B cell (primary cell): ENCODE measurements at regions not wholly inside any gene's neighbourhood (a gene's known extent, or its start where the extent isn't known, plus 50 kb on each side); places are given as distances from the start of the nearest gene placed in this dataset.

ENCODE experiments used
- ATAC-seq: fragments of 200-7000 bp; cut with Tn5 transposase; one replicate; pipeline ENCODE4 v1.10.0; 2021; ENCODE audit warnings: low read depth, mild to moderate bottlenecking, moderate number of reproducible peaks, moderate library complexity
- CTCF ChIA-PET: fragments of 350-600 bp; sonication (Branson Sonifier 250); formaldehyde crosslinking; loops from one replicate; lab custom pipeline; 2021; ENCODE audit warnings: antibody characterized with exemption, inconsistent platforms; lab: Charles Lee
- POLR2A ChIA-PET: fragments of 350-600 bp; sonication (Branson Sonifier 250); formaldehyde crosslinking; loops from one replicate; lab custom pipeline; 2021; ENCODE audit warnings: antibody characterized with exemption; lab: Charles Lee
- DNase-seq: peaks from one replicate; pipeline ENCODE4 v3.0.0; 2013
- H2AFZ ChIP-seq: 2 replicates; pipeline ENCODE4 v1.6.1; 2012; ENCODE audit warnings: mild to moderate bottlenecking, low read depth, low read length; ENCODE audit not compliant: insufficient read depth, poor library complexity, severe bottlenecking
- H3K27ac ChIP-seq, 2 donors: 1 replicate in 1 of 2; 2 replicates in 1 of 2; pipeline ENCODE4 v1.5.1; 2012 to 2013; ENCODE audit warnings: low read length in 2 of 2, mild to moderate bottlenecking in 2 of 2, moderate library complexity in 1 of 2
- H3K27me3 ChIP-seq, 4 experiments: fragments of 200-600 bp in 1 of 4; sonication (generic) in 1 of 4; replicated peaks in 1 of 4; 1 replicate in 2 of 4; 2 replicates in 2 of 4; pipeline versions ENCODE4 v1.6.1 to v1.7.0; 2013 to 2016; ENCODE audit warnings: low read length in 3 of 4, mild to moderate bottlenecking in 2 of 4, mixed read lengths in 1 of 4, moderate library complexity in 1 of 4; ENCODE audit not compliant: insufficient read depth in 4 of 4, control insufficient read depth in 3 of 4; ENCODE audit errors: control extremely low read depth in 1 of 4
- H3K36me3 ChIP-seq, 2 experiments: replicated peaks in 1 of 2; 1 replicate in 1 of 2; 2 replicates in 1 of 2; pipeline versions ENCODE4 v1.6.1 to v1.7.1; 2013; ENCODE audit warnings: low read length in 1 of 2; ENCODE audit not compliant: insufficient read depth in 2 of 2, control insufficient read depth in 1 of 2; ENCODE audit errors: control extremely low read depth in 1 of 2, extremely low read depth in 1 of 2
- H3K4me1 ChIP-seq, 2 donors: fragments of 200-600 bp in 1 of 2; sonication (generic) in 1 of 2; 1 replicate in 1 of 2; 2 replicates in 1 of 2; pipeline versions ENCODE4 v1.5.1 to v1.6.1; 2013 to 2017; ENCODE audit warnings: low read length in 2 of 2; ENCODE audit not compliant: control insufficient read depth in 2 of 2, insufficient read depth in 2 of 2
- H3K4me2 ChIP-seq: replicated peaks from 2 replicates; pipeline ENCODE3; 2012; ENCODE audit warnings: mild to moderate bottlenecking, low read depth, low read length; ENCODE audit not compliant: poor library complexity, severe bottlenecking
- H3K4me3 ChIP-seq, 5 experiments: fragments of 200-600 bp in 1 of 5; sonication (generic) in 1 of 5; 1 replicate in 3 of 5; 2 replicates in 2 of 5; pipeline versions ENCODE4 v1.5.1 to v1.7.0; 2011 to 2016; ENCODE audit warnings: low read length in 4 of 5, mild to moderate bottlenecking in 4 of 5, low read depth in 2 of 5, control low read depth in 1 of 5, moderate library complexity in 1 of 5; ENCODE audit not compliant: insufficient read depth in 1 of 5; ENCODE audit errors: control extremely low read depth in 1 of 5, extremely low read depth in 1 of 5
- H3K79me2 ChIP-seq: fragments of 200-600 bp; sonication (generic); one replicate; pipeline ENCODE4 v1.6.0; 2016; ENCODE audit warnings: low read length; ENCODE audit not compliant: control insufficient read depth, insufficient read depth
- H3K9ac ChIP-seq: fragments of 200-600 bp; sonication (generic); 2 replicates; pipeline ENCODE4 v1.6.1; 2017; ENCODE audit warnings: mild to moderate bottlenecking, low read length, moderate library complexity
- H3K9me3 ChIP-seq, 3 donors: one replicate each; pipeline versions ENCODE4 v1.6.1 to v1.7.1; 2013; ENCODE audit warnings: low read length in 2 of 3; ENCODE audit not compliant: control insufficient read depth in 2 of 3, insufficient read depth in 1 of 3; ENCODE audit errors: control extremely low read depth in 1 of 3
- H4K20me1 ChIP-seq: 2 replicates; pipeline ENCODE4 v1.6.0; 2012; ENCODE audit warnings: mild to moderate bottlenecking, low read length; ENCODE audit not compliant: insufficient read depth, control insufficient read depth, poor library complexity, severe bottlenecking
- H3K27ac Mint-ChIP-seq: one replicate; pipeline ENCODE4 v1.8.0; 2021; ENCODE audit warnings: mixed read lengths
- H3K27me3 Mint-ChIP-seq: one replicate; pipeline ENCODE4 v1.8.0; 2021; ENCODE audit warnings: mixed read lengths
- H3K4me1 Mint-ChIP-seq: one replicate; pipeline ENCODE4 v1.8.0; 2021; ENCODE audit warnings: mixed read lengths
- H3K4me3 Mint-ChIP-seq: one replicate; pipeline ENCODE4 v1.8.0; 2021; ENCODE audit warnings: mixed read lengths
- H3K9me3 Mint-ChIP-seq: one replicate; pipeline ENCODE4 v1.8.0; 2022; ENCODE audit warnings: mixed read lengths; ENCODE audit not compliant: insufficient read depth
- CTCF ChIP-seq: fragments of 200-600 bp; IDR thresholded peaks from one replicate; pipeline ENCODE4 v1.8.0; 2022; ENCODE audit warnings: antibody characterized with exemption, mild to moderate bottlenecking
- EZH2 ChIP-seq: IDR thresholded peaks from 2 replicates; pipeline ENCODE4 v1.6.1; 2012; ENCODE audit warnings: borderline replicate concordance, low read depth, mild to moderate bottlenecking, moderate library complexity, low read length; ENCODE audit not compliant: insufficient read depth, poor library complexity, severe bottlenecking
- WGBS: methylation state at CpG from one replicate; pipeline ENCODE4 v1.1.5; 2013; ENCODE audit warnings: missing lambda C conversion rate; ENCODE audit not compliant: insufficient coverage; 5-methylcytosine and 5-hydroxymethylcytosine counted together
- intact Hi-C: fragments of 100-400 bp; cut with micrococcal nuclease; formaldehyde crosslinking; loops from one replicate; pipeline ENCODE4 v1.10.0; 2022

GRCh38 chr3:65181391-65181871 lies 493.6 kb upstream of the ADAMTS9 start:
- no peaks in the 10 kb centered on the region for H3K27me3 ChIP-seq
- H3K27ac Mint-ChIP-seq, result no peak overlapping the region
- H3K9me3 Mint-ChIP-seq, result no peaks in the 10 kb centered on the region
- H4K20me1 ChIP-seq, result no peaks in the 10 kb centered on the region
- ChIA-PET POLR2A (no interaction called here), CTCF (no interaction called here)
- H3K27me3 Mint-ChIP-seq, result no peaks in the 10 kb centered on the region
- intact Hi-C loops, result no loop called here
- no peaks in the 10 kb centered on the region for H3K79me2 ChIP-seq
- H3K36me3 ChIP-seq, result no peaks in the 10 kb centered on the region
- no peak overlapping the region for H3K4me3 Mint-ChIP-seq
- no peak overlapping the region for H3K9ac ChIP-seq
- H3K4me1 ChIP-seq, result no peaks in the 10 kb centered on the region
- no peak overlapping the region for H2AFZ ChIP-seq
- no peak for TF ChIP-seq EZH2
- TF ChIP-seq CTCF, result no peak
- DNase-seq (no peak), ATAC-seq (no peak)
- no peak overlapping the region for H3K4me3 ChIP-seq
- WGBS, result 85% methylated on average over 3 of the region's 6 CpGs
- no peak overlapping the region for H3K4me2 ChIP-seq
- no peaks in the 10 kb centered on the region for H3K4me1 Mint-ChIP-seq
- H3K27ac ChIP-seq, result no peak overlapping the region
- H3K9me3 ChIP-seq, result peaks cover 0 to 7% (median 0%) of the 10 kb centered on the region in 3 donors

- no peak overlapping the region for H3K27ac ChIP-seq
- H3K9ac ChIP-seq, result no peak overlapping the region
- intact Hi-C loops, result no loop called here
- Mint-ChIP-seq H3K4me3 (no peak overlapping the region), H3K9me3 (peaks cover 3% of the 10 kb centered on the region), H3K4me1 (no peaks in the 10 kb centered on the region), H3K27me3 (no peaks in the 10 kb centered on the region), H3K27ac (no peak overlapping the region)
- no peak overlapping the region for H2AFZ ChIP-seq
- no peak overlapping the region for H3K4me3 ChIP-seq
- no peaks in the 10 kb centered on the region for H3K4me1 ChIP-seq
- no peaks in the 10 kb centered on the region for H3K79me2 ChIP-seq
- no peaks in the 10 kb centered on the region for H3K36me3 ChIP-seq
- DNase-seq (no peak), ATAC-seq (no peak)
- H4K20me1 ChIP-seq, result no peaks in the 10 kb centered on the region
- TF ChIP-seq EZH2, result no peak
- no peak for TF ChIP-seq CTCF
- ChIA-PET POLR2A (no interaction called here), CTCF (no interaction called here)
- WGBS, result 77% methylated on average over 2 of the region's 6 CpGs
- no peak overlapping the region for H3K4me2 ChIP-seq
- H3K27me3 ChIP-seq, result no peaks in the 10 kb centered on the region
- peaks cover 0 to 5% (median 0%) of the 10 kb centered on the region in 3 donors for H3K9me3 ChIP-seq
Observed at GRCh38 chr3:65178703-65179102, 490.9 kb upstream of the ADAMTS9 start.
